Erythroblast (primary cell): ENCODE measurements at regions not wholly inside any gene's neighbourhood (a gene's known extent, or its start where the extent isn't known, plus 50 kb on each side); places are given as distances from the start of the nearest gene placed in this dataset.

Experiments used
- GATA1 ChIP-seq: IDR thresholded peaks from 2 replicates; pipeline ENCODE4 v1.6.1; 2011; ENCODE audit warnings: low read depth, mild to moderate bottlenecking, control low read depth, low read length, moderate library complexity
- POLR2A ChIP-seq: IDR thresholded peaks from 2 replicates; pipeline ENCODE4 v1.6.1; 2011; ENCODE audit warnings: mild to moderate bottlenecking, low read length

- no peak for TF ChIP-seq POLR2A
- TF ChIP-seq GATA1, result no peak
Observed at GRCh38 chr7:15046861-15047260, 144.3 kb upstream of the DGKB start.
